ENCODE measurements at regions not wholly inside any gene's neighbourhood (a gene's known extent, or its start where the extent isn't known, plus 50 kb on each side); places are given as distances from the start of the nearest gene placed in this dataset.
A peak's percentile ranks its signal among the peaks of the same experiment; 100 is the strongest.
"Not testable (repeated sequence)": the region's sequence is repeated elsewhere in the genome, so short reads cannot be mapped to it uniquely, and the experiment has no call there.

GRCh38 chr1:22336696-22337545, 114.7 kb upstream of the ZBTB40 start:
- not testable (repeated sequence) for DNase-seq

GRCh38 chr1:22338071-22338765, 113.4 kb upstream of the ZBTB40 start:
- no peak for DNase-seq

GRCh38 chr1:22339237-22339636, 112.4 kb upstream of the ZBTB40 start:
- DNase-seq = no peak

GRCh38 chr1:22340066-22340465, 111.6 kb upstream of the ZBTB40 start:
- DNase-seq = no peak

GRCh38 chr1:22340873-22341272, 110.8 kb upstream of the ZBTB40 start:
- DNase-seq = no peak

- DNase-seq = no peak
Measured at GRCh38 chr1:22341791-22342605, 109.7 kb upstream of the ZBTB40 start.

- DNase-seq = no peak
Measured at GRCh38 chr1:22342734-22343191, 108.9 kb upstream of the ZBTB40 start.

GRCh38 chr1:22343456-22344328, 108.0 kb upstream of the ZBTB40 start:
- no peak for DNase-seq

- DNase-seq = no peak
Measured at GRCh38 chr1:22344329-22344630, 107.4 kb upstream of the ZBTB40 start.

- DNase-seq = no peak
Measured at GRCh38 chr1:22344851-22345560, 106.6 kb upstream of the ZBTB40 start.

GRCh38 chr1:22347854-22348760, 103.5 kb upstream of the ZBTB40 start:
- no peak for DNase-seq

- DNase-seq = peak; percentile 30
Measured at GRCh38 chr1:22349362-22350043, 102.1 kb upstream of the ZBTB40 start.

- no peak for DNase-seq
Measured at GRCh38 chr1:22350171-22350923, 101.3 kb upstream of the ZBTB40 start.

- no peak for DNase-seq
Measured at GRCh38 chr1:22350924-22351767, 100.5 kb upstream of the ZBTB40 start.

GRCh38 chr1:22351768-22352080, 99.9 kb upstream of the ZBTB40 start:
- no peak for DNase-seq

GRCh38 chr1:22352355-22352754, 99.3 kb upstream of the ZBTB40 start:
- no peak for DNase-seq

GRCh38 chr1:22352896-22353295, 98.8 kb upstream of the ZBTB40 start:
- DNase-seq = no peak

GRCh38 chr1:22359427-22359826, 92.2 kb upstream of the ZBTB40 start:
- DNase-seq = no peak

All from RPMI8226 (cell line).